Hippocampal formation (tissue), 2 donors: ENCODE measurements at regions not wholly inside any gene's neighbourhood (a gene's known extent, or its start where the extent isn't known, plus 50 kb on each side); places are given as distances from the start of the nearest gene placed in this dataset.
"Not testable (repeated sequence)": the region's sequence is repeated elsewhere in the genome, so short reads cannot be mapped to it uniquely, and the experiment has no call there.

ENCODE experiments used
- DNase-seq, 2 donors: peaks; one replicate each; lab custom pipeline; 2025; lab: John Stamatoyannopoulos, UW

- DNase-seq, result peak in 1 of 2 donors; percentile 47
Observed at GRCh38 chr18:2223849-2224248, 347.5 kb downstream of the METTL4 start.

DNA sequence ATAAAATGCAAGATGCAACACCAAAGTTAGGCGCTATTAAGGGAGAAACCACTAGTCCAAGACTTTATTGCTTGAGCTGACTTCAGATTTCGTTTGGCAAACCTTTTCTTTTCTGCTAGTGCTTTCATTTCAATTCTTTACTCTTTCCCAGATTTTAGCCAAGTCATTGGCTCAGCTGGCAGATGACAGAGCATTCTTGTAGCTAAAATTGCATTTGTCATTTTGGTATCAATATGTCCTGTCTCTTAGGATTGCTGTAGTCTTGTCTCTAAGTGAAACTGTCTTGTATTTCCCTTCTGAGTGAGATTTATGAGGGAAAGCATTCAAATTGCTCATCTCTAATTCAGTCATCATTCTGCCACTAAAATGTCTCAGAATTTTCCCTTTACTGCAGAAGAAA lies 335.1 kb downstream of the METTL4 start:
- DNase-seq, result no peak

GRCh38 chr18:2237706-2238105 lies 333.6 kb downstream of the METTL4 start:
- DNase-seq, result no peak

DNA sequence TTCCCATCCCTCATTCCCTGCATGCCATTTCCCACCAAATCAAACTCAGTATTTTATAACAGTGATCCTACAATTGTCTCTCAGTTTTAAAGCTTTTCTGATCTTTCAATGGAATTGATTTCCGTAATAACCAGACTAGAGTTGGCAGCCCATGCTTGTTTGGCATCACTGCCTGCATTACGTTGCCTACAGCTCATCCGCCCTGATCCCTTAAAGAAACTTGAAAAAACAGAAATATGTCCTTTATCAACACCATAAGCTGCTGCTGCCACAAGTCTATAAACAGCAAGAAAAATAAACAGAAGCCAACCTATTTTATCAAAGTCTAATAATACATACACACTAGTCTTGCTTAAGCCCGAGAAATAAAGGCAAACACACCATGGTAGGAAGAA lies 331.0 kb downstream of the METTL4 start:
- DNase-seq, result no peak

- no peak for DNase-seq
Observed at GRCh38 chr18:2244641-2245040, 326.7 kb downstream of the METTL4 start.

GRCh38 chr18:2247101-2247500 lies 324.2 kb downstream of the METTL4 start:
- not testable (repeated sequence) for DNase-seq

- no peak for DNase-seq
Observed at GRCh38 chr18:2254977-2255376, 316.3 kb downstream of the METTL4 start.

- DNase-seq, result no peak
Observed at GRCh38 chr18:2256577-2256976, 314.7 kb downstream of the METTL4 start.

DNA sequence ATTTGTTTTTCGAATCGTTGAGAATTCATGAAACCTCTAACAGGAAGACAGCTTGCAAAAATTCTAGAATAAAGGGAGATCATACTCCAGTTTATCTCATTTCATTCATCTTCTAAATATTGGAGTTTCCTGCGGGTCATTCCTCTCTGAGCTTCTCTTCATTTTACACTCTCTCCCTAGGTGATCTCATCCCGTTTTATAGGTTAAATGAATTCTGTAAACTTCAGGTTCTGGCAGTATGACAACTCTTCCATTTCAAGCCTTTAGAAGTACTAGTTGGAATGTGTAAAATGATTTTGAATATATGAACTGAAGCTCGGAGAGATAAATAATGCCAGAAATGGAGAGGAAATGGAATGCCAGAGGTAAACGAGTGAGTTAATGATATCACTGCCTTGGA lies 312.4 kb downstream of the METTL4 start:
- DNase-seq, result no peak

DNA sequence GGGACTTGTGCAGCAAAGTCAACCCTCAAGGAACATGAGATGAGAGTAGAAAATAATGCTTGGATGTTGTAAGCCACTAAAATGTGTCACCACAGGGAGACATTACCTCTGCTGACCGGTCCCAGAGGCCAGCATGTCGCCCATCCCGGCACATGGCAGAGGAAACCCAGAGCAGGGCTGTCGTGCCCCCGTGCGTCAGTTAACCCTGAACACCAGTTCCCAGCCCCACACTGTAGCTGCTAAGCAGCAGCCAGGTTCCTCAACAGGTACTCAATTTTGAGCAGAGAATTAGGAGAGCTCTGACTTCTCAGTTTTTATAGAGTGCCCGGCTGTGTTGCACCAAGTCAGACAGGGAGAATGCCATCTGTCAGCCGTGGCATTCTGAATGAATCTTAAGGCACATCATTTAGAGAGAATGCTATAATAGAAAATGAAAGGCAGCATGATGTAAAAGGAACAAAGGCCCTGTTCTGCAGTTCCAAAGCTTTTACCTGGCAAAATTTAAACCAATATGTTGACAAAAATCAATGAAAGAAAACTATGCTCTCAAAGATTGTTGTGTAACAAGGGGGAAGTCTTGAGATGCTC lies 307.9 kb downstream of the METTL4 start:
- DNase-seq, result no peak

GRCh38 chr18:2274613-2275012 lies 296.7 kb downstream of the METTL4 start:
- no peak for DNase-seq

DNA sequence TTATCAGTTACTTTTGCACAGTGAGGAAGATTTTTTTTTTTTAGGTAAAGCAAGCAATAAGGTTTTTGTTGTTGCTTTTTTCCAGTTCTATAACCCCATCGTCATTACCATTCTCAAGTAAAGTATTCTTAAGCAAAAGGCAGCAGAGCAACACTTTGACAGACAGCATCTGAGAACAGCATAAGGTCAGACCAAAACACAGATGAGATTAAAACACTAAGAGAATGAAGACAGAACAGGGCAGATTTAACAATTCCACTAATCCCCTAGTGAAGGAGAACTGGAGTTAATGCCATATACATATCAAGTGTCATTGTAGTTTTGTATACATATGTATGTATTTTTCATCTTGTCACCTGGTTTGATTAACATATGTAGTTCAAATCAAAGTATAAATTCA lies 290.2 kb downstream of the METTL4 start:
- no peak for DNase-seq

- DNase-seq, result no peak
Observed at GRCh38 chr18:2281523-2282199, 289.6 kb downstream of the METTL4 start.

GRCh38 chr18:2293109-2293839 lies 278.0 kb downstream of the METTL4 start:
- no peak for DNase-seq

DNA sequence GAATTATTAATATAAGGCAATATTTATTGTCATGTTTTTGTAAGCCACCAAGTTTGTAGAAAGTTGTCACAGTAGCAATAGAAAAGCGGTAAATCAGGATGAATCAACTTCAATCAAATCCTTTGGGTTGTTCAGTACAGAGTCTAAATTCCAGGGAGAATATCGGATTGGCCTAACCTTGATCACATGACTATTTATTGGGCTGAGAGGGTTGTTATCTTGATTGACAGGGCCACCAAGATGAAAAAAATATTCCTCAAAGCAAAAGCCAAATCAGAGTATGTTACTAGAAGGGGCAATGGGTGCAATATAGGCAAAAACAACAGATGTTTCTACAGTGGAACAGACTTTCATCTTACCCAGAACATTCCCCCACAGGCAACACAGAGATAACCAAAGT lies 270.0 kb downstream of the METTL4 start:
- no peak for DNase-seq

DNA sequence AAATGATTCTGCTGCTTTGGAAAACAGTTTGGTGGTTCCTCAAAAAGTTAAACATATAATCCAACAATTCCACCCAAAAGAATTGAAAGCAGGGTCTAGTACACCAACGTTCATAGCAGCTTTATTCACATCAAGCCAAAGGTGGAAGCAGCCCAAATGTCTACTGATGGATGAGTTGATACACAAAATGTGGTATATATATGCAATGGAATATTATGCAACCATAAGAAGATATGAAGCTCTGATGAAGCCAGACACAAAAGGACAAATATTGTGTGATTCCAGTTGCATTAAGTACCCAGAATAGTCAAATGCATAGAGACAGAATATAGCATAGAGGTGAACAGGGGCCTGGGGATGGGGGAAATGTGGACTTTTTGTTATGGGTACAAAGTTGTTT lies 269.3 kb downstream of the METTL4 start:
- DNase-seq, result no peak

DNA sequence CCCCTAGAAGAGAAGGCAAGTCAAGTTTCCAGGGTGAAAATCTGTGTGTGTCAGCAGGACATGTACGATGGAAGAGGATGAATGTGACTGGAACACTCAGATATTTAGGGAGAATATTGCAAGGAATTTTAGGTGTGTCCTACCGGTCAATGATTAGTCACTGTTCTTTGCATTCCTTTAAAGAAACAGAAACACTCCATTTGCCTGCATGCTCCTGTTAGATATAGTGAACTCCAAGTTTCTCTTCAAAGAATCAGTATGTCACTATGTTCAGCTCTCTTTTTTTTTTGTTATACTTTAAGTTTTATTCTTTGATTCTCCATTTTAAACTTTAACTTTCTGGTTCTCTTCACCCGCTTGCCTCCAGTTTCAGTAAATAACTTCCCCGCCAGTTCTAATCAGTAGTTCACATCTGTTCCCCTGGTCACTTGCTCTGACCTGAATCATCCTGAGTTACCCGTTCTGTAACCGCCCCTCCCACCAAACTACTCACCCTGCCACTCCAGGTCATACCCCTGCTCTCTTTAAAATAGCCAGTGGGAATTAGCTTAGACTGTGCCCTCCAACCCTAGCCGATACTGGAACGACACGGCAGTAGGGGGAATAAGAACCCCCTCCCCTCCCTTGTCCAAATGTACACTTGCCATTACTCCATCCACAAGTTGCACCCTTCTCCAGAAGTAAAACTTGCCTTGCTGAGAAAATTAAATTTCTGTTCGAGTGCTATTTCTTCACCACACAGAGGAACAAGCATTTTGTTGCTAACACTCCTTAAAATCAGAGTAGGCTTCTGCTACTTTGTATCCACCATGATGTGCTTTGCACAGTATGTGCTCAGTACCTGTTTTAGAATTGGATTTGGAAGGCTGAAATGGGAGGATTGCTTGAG lies 268.4 kb downstream of the METTL4 start:
- DNase-seq, result no peak

GRCh38 chr18:2303517-2304238 lies 267.6 kb downstream of the METTL4 start:
- DNase-seq, result no peak

DNA sequence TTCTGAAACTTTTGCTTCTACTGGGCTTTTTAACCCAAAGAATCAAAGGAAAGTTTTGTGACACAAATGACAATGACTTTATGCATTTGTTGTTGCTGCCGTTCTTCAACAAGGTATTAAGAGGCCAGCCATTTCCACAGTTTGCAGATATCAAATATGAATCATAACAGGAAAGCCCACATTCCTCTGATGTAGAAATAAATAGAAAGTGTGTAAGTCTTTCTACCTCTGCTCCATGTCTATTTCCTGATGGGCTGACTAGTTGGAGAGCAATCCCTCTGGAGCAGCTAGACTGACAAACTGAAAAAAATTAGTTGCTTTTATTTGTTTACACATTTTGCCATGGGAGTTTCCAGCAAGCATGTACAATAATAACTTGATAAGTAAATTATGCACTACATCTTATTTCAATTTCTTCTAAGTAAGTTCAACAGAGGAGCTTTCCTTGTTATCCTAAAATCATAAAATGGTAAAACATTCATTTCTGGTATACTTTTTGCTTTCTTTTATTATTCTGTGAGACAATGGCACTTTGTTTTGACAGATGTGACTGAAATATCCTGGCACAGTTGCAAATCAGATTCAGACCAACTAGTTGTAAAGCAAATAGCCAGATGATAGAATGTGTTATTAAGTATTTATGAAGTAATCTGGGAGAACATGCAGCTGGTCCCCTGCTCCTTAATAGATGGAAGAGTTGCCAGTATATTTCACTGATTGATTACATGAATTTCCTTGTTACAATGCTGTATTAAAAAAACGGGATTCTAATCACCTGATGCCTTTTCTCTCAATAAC lies 266.7 kb downstream of the METTL4 start:
- DNase-seq, result no peak

DNA sequence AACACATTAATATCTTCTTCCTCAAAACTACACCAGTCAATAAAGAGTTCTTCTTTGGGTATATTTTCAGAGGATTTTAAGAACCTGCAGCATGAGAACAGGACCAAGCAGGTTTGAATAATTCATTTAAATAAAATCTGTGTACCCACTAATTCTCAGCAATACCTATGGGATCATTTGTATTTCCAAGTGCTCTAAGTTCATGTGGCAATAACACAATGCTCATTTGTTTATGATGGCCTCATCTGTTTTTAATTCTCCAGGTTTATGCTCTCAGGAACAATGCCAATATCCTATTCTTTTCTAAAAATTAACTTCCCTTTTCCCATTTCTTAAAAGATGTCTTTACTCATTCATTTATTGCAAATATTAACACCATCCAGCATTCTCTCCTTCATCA lies 264.7 kb downstream of the METTL4 start:
- no peak for DNase-seq

DNA sequence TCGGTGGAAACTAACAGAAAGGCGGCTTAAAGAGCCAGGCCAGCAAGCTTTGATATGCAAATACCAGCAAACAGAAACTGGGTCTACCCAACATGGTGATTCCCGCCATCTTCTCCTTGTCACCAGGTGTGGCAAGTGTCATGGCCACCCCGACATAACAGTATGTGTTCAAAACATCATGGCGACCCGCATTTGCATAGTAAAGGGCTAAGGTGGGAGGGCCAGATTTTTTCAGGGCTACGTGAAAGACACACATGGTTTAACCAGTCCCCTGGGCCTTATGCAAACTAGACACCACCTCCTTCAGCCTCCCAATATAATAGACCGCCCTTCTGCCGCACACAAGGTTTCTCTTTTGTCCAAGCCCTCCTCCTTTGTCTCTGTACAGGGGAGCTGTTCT lies 260.4 kb downstream of the METTL4 start:
- no peak for DNase-seq
